Activated CD4-positive, alpha-beta T cell treated with anti-CD3 and anti-CD28 coated beads, Interleukin-2, Interleukin-4, amounts not matched to agents 100 ng/mL and 50 ng/mL, durations not matched to agents 16 hours and 8 hours (primary cell): ENCODE measurements at regions not wholly inside any gene's neighbourhood (a gene's known extent, or its start where the extent isn't known, plus 50 kb on each side); places are given as distances from the start of the nearest gene placed in this dataset.
"Not testable (repeated sequence)": the region's sequence is repeated elsewhere in the genome, so short reads cannot be mapped to it uniquely, and the experiment has no call there.

Experiments
- DNase-seq: peaks from one replicate; pipeline ENCODE4 v3.0.0-alpha.2; 2020; ENCODE audit warnings: low spot score

DNA sequence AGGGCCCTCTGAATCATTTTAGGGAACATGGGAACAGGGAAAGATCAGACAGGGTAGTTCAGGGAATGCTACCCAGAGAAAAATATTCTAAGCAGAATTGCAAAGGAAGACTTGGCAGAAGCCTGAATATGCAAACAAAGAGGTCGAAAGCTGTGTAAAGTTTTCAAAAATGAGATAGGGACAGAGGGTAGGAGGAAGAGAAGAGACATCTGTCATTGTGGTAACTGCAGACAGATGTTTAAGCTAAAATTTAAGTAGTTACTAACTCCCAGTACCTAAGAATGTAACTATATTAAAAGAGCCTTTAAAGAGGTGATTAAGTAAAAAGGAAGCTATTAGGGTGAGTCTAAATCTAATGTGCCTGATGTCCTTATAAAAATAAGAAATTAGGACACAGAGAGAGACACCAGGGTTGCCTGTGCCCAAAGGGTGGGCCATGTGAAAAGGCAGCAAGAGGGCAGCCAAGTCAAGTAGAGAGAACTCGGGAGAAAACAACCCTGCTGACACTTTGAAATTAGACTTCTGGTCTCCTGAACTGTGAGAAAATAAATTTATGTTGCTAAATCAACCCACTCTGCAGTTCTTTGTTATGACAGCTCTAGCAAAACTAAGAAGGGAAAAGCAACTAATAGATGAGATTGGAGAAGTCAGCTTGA, 1647.4 kb upstream of the C9orf72 start:
- DNase-seq = no peak

DNA sequence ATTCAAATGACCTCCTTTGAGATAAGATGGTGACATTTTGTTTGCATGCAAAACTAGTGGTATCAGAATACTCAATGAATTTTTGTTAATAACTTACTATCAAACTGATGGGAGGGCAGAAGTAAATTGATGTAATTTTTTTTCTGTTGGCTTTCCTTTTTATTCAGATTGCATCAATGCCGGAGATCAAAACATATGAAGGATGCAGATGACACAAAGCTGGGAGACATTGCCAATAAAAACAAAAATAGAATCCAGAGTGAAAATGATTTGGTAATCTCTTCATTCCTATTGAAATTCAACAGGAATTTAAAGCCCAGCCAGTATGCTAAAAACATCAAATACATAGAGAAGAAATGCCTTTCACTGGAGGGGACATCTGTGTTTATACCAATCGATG, 1655.3 kb upstream of the C9orf72 start:
- no peak for DNase-seq

DNA sequence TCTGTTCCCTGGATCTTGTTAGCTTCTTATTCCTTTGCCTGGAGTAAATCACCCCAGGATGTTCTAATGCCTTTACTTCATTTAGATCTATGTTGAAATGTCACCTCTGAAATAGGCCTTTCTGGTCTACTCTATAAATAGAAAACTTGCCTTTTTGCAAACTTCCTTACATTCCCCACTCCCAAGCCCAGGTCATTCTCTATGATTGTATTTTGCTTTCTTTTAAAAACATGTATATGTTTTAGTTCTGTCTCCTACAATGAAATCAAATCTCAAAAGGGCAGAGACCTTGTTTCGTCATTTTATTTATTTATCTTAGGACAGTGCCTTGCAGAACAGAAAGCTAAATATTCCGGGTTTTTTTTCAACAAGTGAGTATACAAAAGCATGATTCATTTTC, 1657.7 kb upstream of the C9orf72 start:
- DNase-seq = no peak

DNA sequence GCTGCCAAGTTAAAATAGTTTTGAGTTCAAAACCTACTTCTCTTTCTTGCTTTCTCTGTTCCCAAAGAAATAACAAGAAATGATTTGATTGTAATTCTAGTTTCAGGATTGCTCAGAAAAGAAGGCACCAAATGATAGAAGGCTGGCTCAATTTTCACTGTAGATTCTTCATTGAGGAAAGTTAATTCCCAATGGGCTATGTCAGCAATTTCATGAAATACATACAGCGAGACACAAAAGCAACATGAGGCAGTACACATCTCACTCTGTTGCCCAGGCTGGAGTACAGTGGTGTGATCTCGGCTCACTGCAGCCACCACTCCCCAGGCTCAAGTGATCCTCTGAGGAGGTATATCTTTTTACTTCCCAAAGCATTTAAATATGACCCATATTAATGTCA, 1659.9 kb upstream of the C9orf72 start:
- no peak for DNase-seq

GRCh38 chr9:29241320-29241719, 1668.0 kb upstream of the C9orf72 start:
- DNase-seq = no peak

- DNase-seq = no peak
These were observed 1672.1 kb upstream of the C9orf72 start for GRCh38 chr9:29245351-29245750.

DNA sequence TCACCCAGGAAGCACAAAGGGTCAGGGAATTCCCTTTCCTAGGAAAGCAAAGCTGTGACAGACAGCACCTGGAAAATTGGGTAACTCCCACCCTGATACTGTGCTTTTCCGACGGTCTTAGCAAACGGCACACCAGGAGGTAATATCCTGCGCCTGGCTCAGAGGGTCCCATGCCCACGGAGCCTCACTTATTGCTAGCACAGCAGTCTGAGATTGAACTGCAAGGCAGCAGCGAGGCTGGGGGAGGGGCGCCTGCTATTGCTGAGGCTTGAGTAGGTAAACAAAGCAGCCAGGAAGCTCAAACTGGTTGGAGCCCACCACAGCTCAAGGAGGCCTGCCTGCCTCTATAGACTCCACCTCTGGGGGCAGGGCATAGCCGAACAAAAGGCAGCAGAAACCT, 1697.1 kb upstream of the C9orf72 start:
- not testable (repeated sequence) for DNase-seq

GRCh38 chr9:29282121-29282520, 1708.8 kb upstream of the C9orf72 start:
- no peak for DNase-seq

DNA sequence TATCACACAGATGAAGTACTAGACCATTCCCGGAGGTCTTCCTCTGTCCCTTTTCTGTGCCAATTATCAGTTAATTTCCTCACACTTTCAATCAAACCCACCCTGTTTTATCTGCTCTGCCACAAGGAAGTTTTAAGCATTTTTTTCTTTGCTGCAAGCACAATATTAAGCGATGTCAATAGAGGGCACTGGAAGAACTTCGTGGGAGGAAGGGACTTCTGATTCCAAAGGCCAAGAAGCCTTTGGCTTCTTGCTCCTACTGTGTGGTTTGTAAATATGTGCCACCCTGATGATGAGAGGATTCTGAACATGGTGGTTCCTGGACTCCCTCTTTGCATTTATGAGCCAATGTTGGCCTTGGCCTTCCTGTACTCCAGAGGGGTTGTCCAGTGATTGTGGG, 1712.5 kb upstream of the C9orf72 start:
- DNase-seq = no peak

- DNase-seq = no peak
These were observed 1716.1 kb upstream of the C9orf72 start for GRCh38 chr9:29289365-29289764.

- DNase-seq = no peak
These were observed 1717.2 kb upstream of the C9orf72 start for GRCh38 chr9:29290516-29290915.

DNA sequence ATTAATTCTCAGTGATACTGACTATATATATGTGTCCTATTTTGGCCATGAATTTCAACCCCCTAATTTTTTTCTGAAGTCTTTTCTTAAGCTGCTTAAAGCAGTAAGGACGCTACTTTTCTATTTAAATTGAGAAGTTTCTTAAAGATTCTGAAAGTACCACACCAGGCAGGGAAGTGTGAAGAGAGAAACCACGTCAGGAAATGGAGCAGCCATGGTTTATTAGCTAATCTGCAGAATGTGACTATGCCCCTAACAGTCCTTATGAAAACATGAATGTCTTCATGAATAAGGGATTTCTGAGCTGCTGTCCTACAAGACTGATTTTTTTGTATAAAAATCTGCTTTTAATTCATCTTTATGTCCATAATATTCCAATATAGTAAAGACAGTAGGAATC, 1724.3 kb upstream of the C9orf72 start:
- no peak for DNase-seq

DNA sequence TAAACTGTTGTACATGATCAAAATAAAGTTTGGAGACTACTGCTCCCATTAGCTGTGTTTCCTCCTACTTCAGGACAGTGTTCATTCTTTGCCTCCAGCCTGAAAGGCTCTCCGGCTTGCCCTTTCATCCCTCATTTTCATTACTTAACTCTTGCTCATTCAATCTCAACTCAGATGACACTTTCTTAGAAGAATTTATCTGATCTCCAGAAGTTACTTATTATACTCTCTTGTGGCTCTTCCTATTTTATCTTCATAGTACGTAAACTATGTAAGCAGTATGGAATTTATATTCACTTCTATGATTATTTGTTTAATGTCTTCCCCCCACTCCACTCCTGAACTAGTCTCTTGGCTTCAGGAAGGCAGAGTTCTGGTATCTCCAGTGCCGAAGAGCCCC, 1737.9 kb upstream of the C9orf72 start:
- no peak for DNase-seq

DNA sequence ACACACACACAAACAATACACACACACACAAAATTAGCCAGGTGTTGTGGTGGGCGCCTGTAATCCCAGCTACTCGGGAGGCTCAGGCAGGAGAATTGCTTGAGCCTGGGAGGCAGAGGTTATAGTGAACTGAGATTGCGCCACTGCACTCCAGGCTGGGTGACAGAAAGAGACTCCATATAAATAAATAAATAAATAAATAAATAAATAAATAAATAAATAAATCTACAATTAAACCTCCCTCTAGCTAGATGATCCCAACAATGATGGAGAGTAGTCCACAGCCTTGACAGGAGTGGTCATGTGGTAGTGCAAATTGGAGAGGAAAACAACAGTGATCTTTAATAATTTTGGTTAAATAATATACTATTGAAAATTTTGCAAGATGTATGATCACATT, 1739.0 kb upstream of the C9orf72 start:
- DNase-seq = no peak

DNA sequence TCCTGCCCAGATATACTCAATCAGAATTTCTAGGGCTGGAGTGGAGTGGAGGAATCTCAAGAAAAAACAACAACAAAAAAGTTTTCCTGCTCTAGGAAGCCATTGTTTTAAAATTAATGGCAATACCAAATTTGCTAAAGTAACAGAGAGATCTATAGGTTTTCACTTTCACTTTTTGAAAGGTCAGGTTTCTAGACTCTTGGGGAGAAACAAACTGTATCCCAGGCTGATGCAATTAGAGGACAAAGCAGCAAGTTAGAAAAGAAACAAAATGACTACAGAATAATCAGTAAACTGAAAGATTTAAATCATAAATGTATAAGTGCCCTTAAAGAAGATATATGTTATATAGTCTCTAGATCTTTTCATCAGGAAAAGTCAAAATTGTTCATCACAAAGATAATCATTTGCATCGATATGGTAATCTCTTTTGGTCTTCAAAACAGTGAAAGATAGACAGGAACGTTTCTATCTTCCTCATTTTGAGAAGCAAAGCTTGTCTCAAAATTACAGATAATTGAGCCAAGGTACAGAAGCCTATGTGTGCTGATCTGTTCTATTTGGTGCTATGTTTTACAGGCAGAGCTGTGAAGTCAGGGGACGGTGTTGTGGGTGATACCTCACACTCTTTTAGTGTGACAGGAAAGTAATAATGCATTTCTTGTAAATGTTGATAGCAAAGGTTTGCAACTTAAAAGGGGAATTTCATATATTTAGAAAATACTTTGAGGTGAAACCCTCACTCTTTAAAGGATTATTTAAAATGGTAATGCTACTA, 1746.6 kb upstream of the C9orf72 start:
- DNase-seq = no peak

DNA sequence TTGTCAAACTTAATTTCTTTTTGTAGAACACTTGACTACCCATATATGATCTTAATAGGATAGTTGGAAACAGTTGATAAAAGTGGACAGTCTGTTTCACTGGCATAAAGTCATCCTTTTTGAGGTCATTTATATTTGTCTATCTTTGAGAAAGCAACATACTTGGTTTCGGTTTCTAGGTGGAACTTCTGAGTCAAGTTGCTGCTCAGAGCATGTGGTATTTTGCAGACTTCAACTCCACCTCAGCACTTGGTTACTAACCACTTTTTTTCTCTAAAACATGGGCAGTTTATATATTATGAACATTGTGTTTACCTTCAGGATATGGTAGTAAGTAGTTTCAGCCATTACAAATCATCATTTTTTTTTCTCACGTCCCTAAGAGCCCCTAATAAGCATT, 1749.0 kb upstream of the C9orf72 start:
- DNase-seq = no peak

DNA sequence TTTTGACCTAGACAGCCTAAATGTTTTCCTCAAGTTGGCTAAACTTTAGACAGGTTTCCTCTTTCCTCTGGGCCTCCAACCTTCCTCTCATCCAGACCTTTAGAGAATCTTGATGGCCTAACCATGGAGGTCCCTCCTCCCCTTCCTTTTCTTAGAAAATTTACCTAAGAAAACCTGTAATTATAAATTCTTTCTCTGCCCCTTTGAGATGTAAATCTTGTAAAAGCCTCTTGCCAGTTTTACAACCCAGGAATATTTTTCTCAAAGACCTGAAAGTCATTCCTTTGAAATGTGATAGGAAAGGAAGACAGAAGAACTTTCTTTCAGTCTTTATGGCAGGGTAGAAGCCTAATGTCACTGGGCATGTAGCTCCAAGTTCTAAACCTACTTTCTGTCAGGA, 1752.6 kb upstream of the C9orf72 start:
- DNase-seq = no peak

GRCh38 chr9:29332789-29333188, 1759.5 kb upstream of the C9orf72 start:
- DNase-seq = no peak

- no peak for DNase-seq
These were observed 1763.0 kb upstream of the C9orf72 start for GRCh38 chr9:29336281-29336680.

- DNase-seq = no peak
These were observed 1766.1 kb upstream of the C9orf72 start for GRCh38 chr9:29339387-29339786.

DNA sequence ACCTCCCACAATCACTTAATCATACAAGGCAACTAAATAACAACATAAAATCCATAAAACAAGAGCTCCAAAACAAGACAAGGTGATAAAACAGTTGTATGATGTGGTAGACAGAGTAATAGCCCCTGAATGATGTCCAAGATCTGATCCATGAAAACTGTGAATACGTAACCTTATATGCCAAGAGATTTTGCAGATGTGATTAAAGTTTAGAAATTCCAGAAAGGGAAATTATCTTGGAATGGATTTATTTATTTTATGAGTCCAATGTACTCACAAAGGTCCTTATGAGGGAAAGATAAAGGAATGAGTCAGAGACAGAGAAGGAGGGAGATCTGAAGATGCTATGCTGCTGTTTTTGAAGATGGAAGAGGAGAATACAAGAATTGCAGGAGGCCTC, 1775.7 kb upstream of the C9orf72 start:
- no peak for DNase-seq

- no peak for DNase-seq
These were observed 1816.1 kb upstream of the C9orf72 start for GRCh38 chr9:29389421-29389820.

- no peak for DNase-seq
These were observed 1817.6 kb upstream of the C9orf72 start for GRCh38 chr9:29390859-29391258.

DNA sequence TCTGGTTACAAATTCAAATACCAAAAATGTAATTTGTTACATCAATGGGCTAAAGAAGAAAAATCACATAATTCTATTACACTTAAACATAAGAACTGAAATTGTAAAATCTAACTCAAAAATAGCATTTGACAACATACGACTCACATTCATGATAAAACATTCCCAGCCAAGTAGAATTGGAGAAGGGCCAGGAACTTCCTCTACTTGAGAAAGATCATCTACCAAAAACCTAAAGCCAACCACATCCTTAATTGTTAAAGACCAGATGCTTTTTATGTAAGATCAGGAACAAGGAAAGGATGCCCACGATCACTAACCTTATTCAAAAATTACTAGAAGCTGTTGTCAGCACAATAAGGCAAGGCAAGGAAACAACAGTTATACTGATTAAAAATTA, 1819.8 kb upstream of the C9orf72 start:
- no peak for DNase-seq
